Left lung (tissue), 4 donors: ENCODE measurements at regions not wholly inside any gene's neighbourhood (a gene's known extent, or its start where the extent isn't known, plus 50 kb on each side); places are given as distances from the start of the nearest gene placed in this dataset.

Experiments used
- ATAC-seq: fragments of 200-7000 bp; cut with Tn5 transposase; one replicate; pipeline ENCODE4 v1.9.1; 2020; ENCODE audit warnings: moderate library complexity
- DNase-seq, 4 donors: peaks; one replicate each; pipeline ENCODE4 v3.0.0-alpha.2; 2013 to 2020
- H3K27ac ChIP-seq, 2 donors: fragments of 200-600 bp; sonication (generic) in 1 of 2; one replicate each; pipeline versions ENCODE4 v1.5.0 to v1.8.0; 2020 to 2021
- H3K27me3 ChIP-seq, 2 donors: fragments of 200-600 bp; sonication (generic) in 1 of 2; one replicate each; pipeline versions ENCODE4 v1.5.0 to v1.8.0; 2020 to 2021
- H3K36me3 ChIP-seq, 2 donors: fragments of 200-600 bp; sonication (generic) in 1 of 2; one replicate each; pipeline versions ENCODE4 v1.5.0 to v1.8.0; 2020 to 2021
- H3K4me1 ChIP-seq, 2 donors: fragments of 200-600 bp; one replicate each; pipeline ENCODE4 v1.8.0; 2021
- H3K4me3 ChIP-seq, 2 donors: fragments of 200-600 bp; sonication (generic) in 1 of 2; one replicate each; pipeline versions ENCODE4 v1.5.0 to v1.8.0; 2020 to 2021; ENCODE audit warnings: mild to moderate bottlenecking in 1 of 2
- H3K9me3 ChIP-seq, 2 donors: fragments of 200-600 bp; sonication (generic) in 1 of 2; one replicate each; pipeline versions ENCODE4 v1.5.0 to v1.8.0; 2020 to 2021
- CTCF ChIP-seq, 2 donors: fragments of 200-600 bp; sonication (generic) in 1 of 2; IDR thresholded peaks; one replicate each; pipeline versions ENCODE4 v1.5.0 to v1.8.0; 2021; ENCODE audit warnings: antibody characterized with exemption in 2 of 2
- intact Hi-C, 2 donors: fragments of 100-400 bp; cut with DNase I; formaldehyde crosslinking; loops; one replicate each; pipeline versions ENCODE4 v1.11.2 to v1.14.2; 2022
- donor health status: DM: no; HTN: yes; CAD: no.
- donor health status: DM: no; HTN: no; CAD: no.

GRCh38 chr13:47853236-47853635 is 147.8 kb downstream of the SUCLA2 start:
- no peaks in the 10 kb centered on the region for H3K36me3 ChIP-seq
- no peaks in the 10 kb centered on the region for H3K27me3 ChIP-seq
- TF ChIP-seq CTCF (IDR thresholded peaks at IDR 0.05): no peak
- DNase-seq (no peak), ATAC-seq (no peak)
- intact Hi-C loops: no loop called here
- peaks cover 0 to 8% of the 10 kb centered on the region in 2 donors for H3K9me3 ChIP-seq
- no peak overlapping the region for H3K27ac ChIP-seq
- no peaks in the 10 kb centered on the region for H3K4me1 ChIP-seq
- no peak overlapping the region for H3K4me3 ChIP-seq

GRCh38 chr13:47846886-47847285 is 154.2 kb downstream of the SUCLA2 start:
- no peak overlapping the region for H3K4me3 ChIP-seq
- H3K27me3 ChIP-seq: no peaks in the 10 kb centered on the region
- peaks cover 0 to 8% of the 10 kb centered on the region in 2 donors for H3K9me3 ChIP-seq
- H3K36me3 ChIP-seq: no peaks in the 10 kb centered on the region
- DNase-seq (no peak), ATAC-seq (no peak)
- no peak for TF ChIP-seq CTCF (IDR thresholded peaks at IDR 0.05)
- intact Hi-C loops: no loop called here
- no peaks in the 10 kb centered on the region for H3K4me1 ChIP-seq
- H3K27ac ChIP-seq: no peak overlapping the region

GRCh38 chr13:47845981-47846380 is 155.1 kb downstream of the SUCLA2 start:
- ATAC-seq (no peak), DNase-seq (no peak)
- Histone ChIP-seq H3K9me3 (peaks cover 0 to 8% of the 10 kb centered on the region in 2 donors), H3K4me1 (no peaks in the 10 kb centered on the region), H3K36me3 (no peaks in the 10 kb centered on the region), H3K27me3 (no peaks in the 10 kb centered on the region), H3K27ac (no peak overlapping the region), H3K4me3 (no peak overlapping the region)
- intact Hi-C loops: no loop called here
- TF ChIP-seq CTCF (IDR thresholded peaks at IDR 0.05): no peak

GRCh38 chr13:47843005-47843404 is 158.1 kb downstream of the SUCLA2 start:
- Histone ChIP-seq H3K27ac (no peak overlapping the region), H3K36me3 (no peaks in the 10 kb centered on the region), H3K4me3 (no peak overlapping the region), H3K4me1 (no peaks in the 10 kb centered on the region), H3K9me3 (no peaks in the 10 kb centered on the region), H3K27me3 (no peaks in the 10 kb centered on the region)
- no peak for ATAC-seq
- no peak for DNase-seq
- TF ChIP-seq CTCF (IDR thresholded peaks at IDR 0.05): no peak
- intact Hi-C loops: no loop called here

GRCh38 chr13:47841151-47841550 is 159.9 kb downstream of the SUCLA2 start:
- Histone ChIP-seq H3K36me3 (no peaks in the 10 kb centered on the region), H3K27me3 (no peaks in the 10 kb centered on the region), H3K27ac (no peak overlapping the region), H3K4me3 (no peak overlapping the region), H3K4me1 (no peaks in the 10 kb centered on the region), H3K9me3 (no peaks in the 10 kb centered on the region)
- ATAC-seq: no peak
- TF ChIP-seq CTCF (IDR thresholded peaks at IDR 0.05): no peak
- intact Hi-C loops: no loop called here
- DNase-seq: no peak
